DND-41 (cell line): ENCODE measurements at regions not wholly inside any gene's neighbourhood (a gene's known extent, or its start where the extent isn't known, plus 50 kb on each side); places are given as distances from the start of the nearest gene placed in this dataset.
"Not testable (repeated sequence)": the region's sequence is repeated elsewhere in the genome, so short reads cannot be mapped to it uniquely, and the experiment has no call there.

ENCODE experiments used
- ATAC-seq: fragments of 200-7000 bp; cut with Tn5 transposase; 3 replicates; pipeline ENCODE4 v1.9.1; 2021; ENCODE audit warnings: low read depth; ENCODE audit not compliant: insufficient read depth
- DNase-seq: peaks from one replicate; pipeline ENCODE4 v3.0.0-alpha.2; 2020
- H2AFZ ChIP-seq: 2 replicates; pipeline ENCODE4 v1.6.0; 2012; ENCODE audit warnings: low read depth, low read length
- H3K27ac ChIP-seq: 2 replicates; pipeline ENCODE4 v1.5.1; 2012; ENCODE audit warnings: low read length, inconsistent platforms
- H3K27me3 ChIP-seq: fragments of 200-600 bp; sonication (generic); 2 replicates; pipeline ENCODE4 v1.6.0; 2012; ENCODE audit warnings: low read length, mild to moderate bottlenecking, inconsistent platforms; ENCODE audit not compliant: insufficient read depth, poor library complexity
- H3K36me3 ChIP-seq: 2 replicates; pipeline ENCODE4 v1.5.1; 2012; ENCODE audit warnings: low read length, inconsistent platforms; ENCODE audit not compliant: insufficient read depth
- H3K4me1 ChIP-seq: 2 replicates; pipeline ENCODE4 v1.5.1; 2012; ENCODE audit warnings: mild to moderate bottlenecking, low read length; ENCODE audit not compliant: insufficient read depth
- H3K4me2 ChIP-seq: 2 replicates; pipeline ENCODE4 v1.6.0; 2012; ENCODE audit warnings: mild to moderate bottlenecking, moderate library complexity, low read length, inconsistent platforms; ENCODE audit not compliant: insufficient read depth
- H3K4me3 ChIP-seq, 2 experiments: fragments of 200-600 bp in 1 of 2; shearing (Covaris generic) in 1 of 2; 2 replicates each; pipeline ENCODE4 v1.5.1; 2012 to 2016; ENCODE audit warnings: inconsistent platforms in 2 of 2, low read length in 2 of 2, mild to moderate bottlenecking in 2 of 2, low read depth in 1 of 2, moderate library complexity in 1 of 2
- H3K79me2 ChIP-seq: 2 replicates; pipeline ENCODE4 v1.6.0; 2012; ENCODE audit warnings: low read length, inconsistent platforms; ENCODE audit not compliant: insufficient read depth
- H3K9ac ChIP-seq: 2 replicates; pipeline ENCODE4 v1.6.0; 2012; ENCODE audit warnings: low read depth, mild to moderate bottlenecking, inconsistent platforms, low read length, moderate library complexity
- H3K9me3 ChIP-seq: 2 replicates; pipeline ENCODE4 v1.5.1; 2012; ENCODE audit warnings: low read length, moderate library complexity, mild to moderate bottlenecking, inconsistent platforms; ENCODE audit not compliant: insufficient read depth, severe bottlenecking
- H4K20me1 ChIP-seq: 2 replicates; pipeline ENCODE4 v1.6.0; 2012; ENCODE audit warnings: low read length; ENCODE audit not compliant: insufficient read depth
- CTCF ChIP-seq: IDR thresholded peaks from 2 replicates; pipeline ENCODE4 v1.5.1; 2012; ENCODE audit warnings: borderline replicate concordance, low read length, moderate library complexity, mild to moderate bottlenecking; ENCODE audit not compliant: poor library complexity, severe bottlenecking; ENCODE audit errors: extremely low read depth
- EZH2 ChIP-seq: IDR thresholded peaks from 3 replicates; pipeline ENCODE4 v1.6.1; 2012; ENCODE audit warnings: borderline replicate concordance, low read depth, mild to moderate bottlenecking, moderate library complexity, low read length, inconsistent platforms; ENCODE audit not compliant: severe bottlenecking

- not testable (repeated sequence) for H3K9me3 ChIP-seq, H2AFZ ChIP-seq, ATAC-seq, H3K27ac ChIP-seq, H3K79me2 ChIP-seq, H3K4me2 ChIP-seq, H3K36me3 ChIP-seq, H3K9ac ChIP-seq, H3K4me3 ChIP-seq, H3K27me3 ChIP-seq, H4K20me1 ChIP-seq, DNase-seq
- H3K4me1 ChIP-seq = peaks cover 13% of the 10 kb centered on the region; the same call in 1 of the 2 replicates
Measured at GRCh38 chr12:14236641-14237040, 128.8 kb upstream of the ATF7IP start.

- no peak for TF ChIP-seq EZH2
- TF ChIP-seq CTCF = peak; percentile 65
- Histone ChIP-seq H3K4me1 (peaks cover 13% of the 10 kb centered on the region; the same call in 1 of the 2 replicates), H3K27me3 (no peaks in the 10 kb centered on the region), H3K27ac (no peak overlapping the region), H2AFZ (no peak overlapping the region), H4K20me1 (no peaks in the 10 kb centered on the region), H3K4me3 (no peak overlapping the region), H3K9ac (no peak overlapping the region), H3K9me3 (peaks cover 4% of the 10 kb centered on the region), H3K36me3 (no peaks in the 10 kb centered on the region), H3K4me2 (no peak overlapping the region), H3K79me2 (no peaks in the 10 kb centered on the region)
- DNase-seq (no peak), ATAC-seq (peak; percentile 63; the same call in 2 of the 3 replicates)
Measured at GRCh38 chr12:14238221-14238792, 127.2 kb upstream of the ATF7IP start.

- Histone ChIP-seq H3K36me3 (no peaks in the 10 kb centered on the region), H3K9me3 (peaks cover 4% of the 10 kb centered on the region), H3K4me3 (no peak overlapping the region), H3K4me2 (no peak overlapping the region), H4K20me1 (no peaks in the 10 kb centered on the region), H3K9ac (no peak overlapping the region), H2AFZ (no peak overlapping the region), H3K4me1 (peaks cover 13% of the 10 kb centered on the region; the same call in 1 of the 2 replicates), H3K27me3 (no peaks in the 10 kb centered on the region), H3K79me2 (no peaks in the 10 kb centered on the region), H3K27ac (no peak overlapping the region)
- DNase-seq (peak; percentile 31), ATAC-seq (peak; percentile 72)
- no peak for TF ChIP-seq CTCF
- no peak for TF ChIP-seq EZH2
Measured at GRCh38 chr12:14239350-14239934, 126.0 kb upstream of the ATF7IP start.

GRCh38 chr12:14239935-14240872 is 125.3 kb upstream of the ATF7IP start:
- Histone ChIP-seq H4K20me1 (no peaks in the 10 kb centered on the region), H3K79me2 (no peaks in the 10 kb centered on the region), H3K27ac (no peak overlapping the region), H3K4me1 (peaks cover 13% of the 10 kb centered on the region; the same call in 1 of the 2 replicates), H3K4me2 (no peak overlapping the region), H3K9ac (no peak overlapping the region), H3K27me3 (no peaks in the 10 kb centered on the region), H3K4me3 (no peak overlapping the region), H2AFZ (no peak overlapping the region), H3K36me3 (no peaks in the 10 kb centered on the region), H3K9me3 (peaks cover 4% of the 10 kb centered on the region)
- DNase-seq (no peak), ATAC-seq (peak; percentile 33; the same call in 1 of the 3 replicates)
- TF ChIP-seq EZH2 (no peak), CTCF (no peak)
